Right atrium auricular region (tissue), 2 donors: ENCODE measurements at regions not wholly inside any gene's neighbourhood (a gene's known extent, or its start where the extent isn't known, plus 50 kb on each side); places are given as distances from the start of the nearest gene placed in this dataset.

Experiments used
- DNase-seq: peaks from one replicate; pipeline ENCODE4 v3.0.0-alpha.2; 2019; ENCODE audit warnings: low spot score
- H3K27ac ChIP-seq, 2 donors: fragments of 200-600 bp; sonication (generic); 1 replicate in 1 of 2; 2 replicates in 1 of 2; pipeline ENCODE4 v1.5.1; 2016 to 2019
- H3K27me3 ChIP-seq, 2 donors: fragments of 200-600 bp; sonication (generic); one replicate each; pipeline versions ENCODE4 v1.5.1 to v1.6.0; 2017 to 2019
- H3K36me3 ChIP-seq: fragments of 200-600 bp; sonication (generic); one replicate; pipeline ENCODE4 v1.5.1; 2016
- H3K4me1 ChIP-seq, 2 donors: fragments of 200-600 bp; sonication (generic); one replicate each; pipeline versions ENCODE4 v1.5.1 to v1.6.0; 2017 to 2019
- H3K4me3 ChIP-seq, 2 donors: fragments of 200-600 bp; sonication (generic); 1 replicate in 1 of 2; 2 replicates in 1 of 2; pipeline ENCODE4 v1.5.1; 2017 to 2019; ENCODE audit warnings: mild to moderate bottlenecking in 1 of 2, moderate library complexity in 1 of 2
- H3K9me3 ChIP-seq, 2 donors: fragments of 200-600 bp; sonication (generic); one replicate each; pipeline ENCODE4 v1.5.1; 2019
- TF ChIP-seq, protein P1 (sequence below), 2 donors: fragments of 200-600 bp; sonication (generic); IDR thresholded peaks; one replicate each; pipeline ENCODE4 v1.5.1; 2019; ENCODE audit warnings: antibody characterized with exemption in 2 of 2

- TF ChIP-seq, protein P1, sequence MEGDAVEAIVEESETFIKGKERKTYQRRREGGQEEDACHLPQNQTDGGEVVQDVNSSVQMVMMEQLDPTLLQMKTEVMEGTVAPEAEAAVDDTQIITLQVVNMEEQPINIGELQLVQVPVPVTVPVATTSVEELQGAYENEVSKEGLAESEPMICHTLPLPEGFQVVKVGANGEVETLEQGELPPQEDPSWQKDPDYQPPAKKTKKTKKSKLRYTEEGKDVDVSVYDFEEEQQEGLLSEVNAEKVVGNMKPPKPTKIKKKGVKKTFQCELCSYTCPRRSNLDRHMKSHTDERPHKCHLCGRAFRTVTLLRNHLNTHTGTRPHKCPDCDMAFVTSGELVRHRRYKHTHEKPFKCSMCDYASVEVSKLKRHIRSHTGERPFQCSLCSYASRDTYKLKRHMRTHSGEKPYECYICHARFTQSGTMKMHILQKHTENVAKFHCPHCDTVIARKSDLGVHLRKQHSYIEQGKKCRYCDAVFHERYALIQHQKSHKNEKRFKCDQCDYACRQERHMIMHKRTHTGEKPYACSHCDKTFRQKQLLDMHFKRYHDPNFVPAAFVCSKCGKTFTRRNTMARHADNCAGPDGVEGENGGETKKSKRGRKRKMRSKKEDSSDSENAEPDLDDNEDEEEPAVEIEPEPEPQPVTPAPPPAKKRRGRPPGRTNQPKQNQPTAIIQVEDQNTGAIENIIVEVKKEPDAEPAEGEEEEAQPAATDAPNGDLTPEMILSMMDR (IDR thresholded peaks at IDR 0.05) = no peak
- DNase-seq = no peak
- Histone ChIP-seq H3K4me3 (no peak overlapping the region), H3K9me3 (no peaks in the 10 kb centered on the region), H3K27ac (no peak overlapping the region), H3K27me3 (no peaks in the 10 kb centered on the region), H3K36me3 (no peaks in the 10 kb centered on the region), H3K4me1 (no peaks in the 10 kb centered on the region)
Observed at GRCh38 chr4:147307896-147308674, 172.8 kb upstream of the EDNRA start.

GRCh38 chr4:147309434-147309833 lies 171.5 kb upstream of the EDNRA start:
- no peaks in the 10 kb centered on the region for H3K36me3 ChIP-seq
- DNase-seq = no peak
- H3K27ac ChIP-seq = no peak overlapping the region
- H3K4me1 ChIP-seq = no peaks in the 10 kb centered on the region
- no peaks in the 10 kb centered on the region for H3K9me3 ChIP-seq
- TF ChIP-seq, protein P1 (IDR thresholded peaks at IDR 0.05) = no peak
- H3K4me3 ChIP-seq = no peak overlapping the region
- H3K27me3 ChIP-seq = no peaks in the 10 kb centered on the region

GRCh38 chr4:147310312-147310711 lies 170.6 kb upstream of the EDNRA start:
- Histone ChIP-seq H3K4me3 (no peak overlapping the region), H3K4me1 (no peaks in the 10 kb centered on the region), H3K27me3 (no peaks in the 10 kb centered on the region), H3K27ac (no peak overlapping the region), H3K9me3 (no peaks in the 10 kb centered on the region), H3K36me3 (no peaks in the 10 kb centered on the region)
- DNase-seq = no peak
- TF ChIP-seq, protein P1 (IDR thresholded peaks at IDR 0.05) = no peak

- Histone ChIP-seq H3K4me1 (no peaks in the 10 kb centered on the region), H3K36me3 (no peaks in the 10 kb centered on the region), H3K9me3 (no peaks in the 10 kb centered on the region), H3K27ac (no peak overlapping the region), H3K27me3 (no peaks in the 10 kb centered on the region), H3K4me3 (no peak overlapping the region)
- TF ChIP-seq, protein P1 (IDR thresholded peaks at IDR 0.05) = no peak
- no peak for DNase-seq
Observed at GRCh38 chr4:147311956-147312355, 168.9 kb upstream of the EDNRA start.

- TF ChIP-seq, protein P1 (IDR thresholded peaks at IDR 0.05) = no peak
- H3K36me3 ChIP-seq = no peaks in the 10 kb centered on the region
- H3K9me3 ChIP-seq = no peaks in the 10 kb centered on the region
- H3K27me3 ChIP-seq = no peaks in the 10 kb centered on the region
- no peak for DNase-seq
- H3K27ac ChIP-seq = no peak overlapping the region
- no peaks in the 10 kb centered on the region for H3K4me1 ChIP-seq
- H3K4me3 ChIP-seq = no peak overlapping the region
Observed at GRCh38 chr4:147312376-147313046, 168.4 kb upstream of the EDNRA start.
